ENCODE measurements at regions not wholly inside any gene's neighbourhood (a gene's known extent, or its start where the extent isn't known, plus 50 kb on each side); places are given as distances from the start of the nearest gene placed in this dataset.

- H3K36me3 Mint-ChIP-seq: no peaks in the 10 kb centered on the region
- H3K27ac Mint-ChIP-seq: no peak overlapping the region
- TF ChIP-seq CTCF (conservative IDR thresholded peaks at IDR 0.05): no peak
- H3K4me3 Mint-ChIP-seq: no peak overlapping the region
- DNase-seq (ENCODE audit: extremely low spot score, unreplicated experiment): no peak
- H3K9me3 Mint-ChIP-seq: no peaks in the 10 kb centered on the region
- H3K27me3 Mint-ChIP-seq: no peaks in the 10 kb centered on the region
- peaks cover 38% of the 10 kb centered on the region for H3K4me1 Mint-ChIP-seq (ENCODE audit: unreplicated experiment)
Observed at GRCh38 chr18:10381516-10381915, 72.9 kb upstream of the APCDD1 start.

GRCh38 chr18:10381951-10382350 is 72.5 kb upstream of the APCDD1 start:
- DNase-seq (ENCODE audit: extremely low spot score, unreplicated experiment): no peak
- Mint-ChIP-seq H3K9me3 (no peaks in the 10 kb centered on the region), H3K27ac (no peak overlapping the region), H3K4me3 (no peak overlapping the region), H3K4me1 (ENCODE audit: unreplicated experiment) (peaks cover 38% of the 10 kb centered on the region), H3K36me3 (no peaks in the 10 kb centered on the region), H3K27me3 (no peaks in the 10 kb centered on the region)
- no peak for TF ChIP-seq CTCF (conservative IDR thresholded peaks at IDR 0.05)

GRCh38 chr18:10386049-10386448 is 68.4 kb upstream of the APCDD1 start:
- Mint-ChIP-seq H3K27ac (no peak overlapping the region), H3K4me3 (no peak overlapping the region)
- no peak for TF ChIP-seq CTCF (conservative IDR thresholded peaks at IDR 0.05)

GRCh38 chr18:10386956-10387355 is 67.5 kb upstream of the APCDD1 start:
- no peak for TF ChIP-seq CTCF (conservative IDR thresholded peaks at IDR 0.05)
- Mint-ChIP-seq H3K27me3 (no peaks in the 10 kb centered on the region), H3K4me1 (ENCODE audit: unreplicated experiment) (peaks cover 12% of the 10 kb centered on the region), H3K36me3 (no peaks in the 10 kb centered on the region), H3K27ac (no peak overlapping the region), H3K4me3 (no peak overlapping the region), H3K9me3 (peaks cover 5% of the 10 kb centered on the region)
- no peak for DNase-seq (ENCODE audit: extremely low spot score, unreplicated experiment)

More at GRCh38 chr18:10386049-10386448, 68.4 kb upstream of the APCDD1 start:
- H3K27me3 Mint-ChIP-seq: no peaks in the 10 kb centered on the region
- H3K9me3 Mint-ChIP-seq: peaks cover 5% of the 10 kb centered on the region
- no peak for DNase-seq (ENCODE audit: extremely low spot score, unreplicated experiment)
- H3K4me1 Mint-ChIP-seq (ENCODE audit: unreplicated experiment): peaks cover 12% of the 10 kb centered on the region
- no peaks in the 10 kb centered on the region for H3K36me3 Mint-ChIP-seq

- H3K4me3 Mint-ChIP-seq: no peak overlapping the region
- TF ChIP-seq CTCF (conservative IDR thresholded peaks at IDR 0.05): no peak
Observed at GRCh38 chr18:10387399-10387798, 67.0 kb upstream of the APCDD1 start.

GRCh38 chr18:10388373-10388772 is 66.1 kb upstream of the APCDD1 start:
- Mint-ChIP-seq H3K36me3 (no peaks in the 10 kb centered on the region), H3K4me1 (ENCODE audit: unreplicated experiment) (peaks cover 12% of the 10 kb centered on the region), H3K27me3 (no peaks in the 10 kb centered on the region), H3K9me3 (peaks cover 5% of the 10 kb centered on the region), H3K27ac (no peak overlapping the region), H3K4me3 (no peak overlapping the region)
- no peak for DNase-seq (ENCODE audit: extremely low spot score, unreplicated experiment)
- TF ChIP-seq CTCF (conservative IDR thresholded peaks at IDR 0.05): no peak

More at GRCh38 chr18:10387399-10387798, 67.0 kb upstream of the APCDD1 start:
- no peak for DNase-seq (ENCODE audit: extremely low spot score, unreplicated experiment)
- Mint-ChIP-seq H3K36me3 (no peaks in the 10 kb centered on the region), H3K27ac (no peak overlapping the region), H3K27me3 (no peaks in the 10 kb centered on the region), H3K9me3 (peaks cover 5% of the 10 kb centered on the region), H3K4me1 (ENCODE audit: unreplicated experiment) (peaks cover 12% of the 10 kb centered on the region)

Data from type B pancreatic cell (in vitro differentiated cells).